Activated CD8-positive, alpha-beta T cell treated with anti-CD3 and anti-CD28 coated beads for 36 hours (primary cell): ENCODE measurements at regions not wholly inside any gene's neighbourhood (a gene's known extent, or its start where the extent isn't known, plus 50 kb on each side); places are given as distances from the start of the nearest gene placed in this dataset.

ENCODE experiments used
- ATAC-seq: fragments of 200-7000 bp; cut with Tn5 transposase; one replicate; pipeline ENCODE4 v1.10.0; 2021; ENCODE audit warnings: mild to moderate bottlenecking, moderate library complexity
- CTCF ChIA-PET: fragments of 350-600 bp; sonication (Branson Sonifier 250); formaldehyde crosslinking; loops from one replicate; lab custom pipeline; 2021; ENCODE audit warnings: antibody characterized with exemption; lab: Charles Lee
- POLR2A ChIA-PET: fragments of 350-600 bp; sonication (Branson Sonifier 250); formaldehyde crosslinking; loops from one replicate; lab custom pipeline; 2021; ENCODE audit warnings: antibody characterized with exemption; lab: Charles Lee
- DNase-seq: peaks from one replicate; pipeline ENCODE4 v3.0.0-alpha.2; 2020
- H3K27ac Mint-ChIP-seq: one replicate; pipeline ENCODE4 v1.8.0; 2021; ENCODE audit warnings: mild to moderate bottlenecking, mixed read lengths
- H3K27me3 Mint-ChIP-seq: one replicate; pipeline ENCODE4 v1.8.0; 2021; ENCODE audit warnings: mixed read lengths
- H3K36me3 Mint-ChIP-seq: one replicate; pipeline ENCODE4 v1.8.0; 2021; ENCODE audit warnings: low read depth, mixed read lengths
- H3K4me1 Mint-ChIP-seq: one replicate; pipeline ENCODE4 v1.8.0; 2021; ENCODE audit warnings: low read depth, mixed read lengths
- H3K4me3 Mint-ChIP-seq: one replicate; pipeline ENCODE4 v1.8.0; 2021; ENCODE audit warnings: mild to moderate bottlenecking, moderate library complexity, mixed read lengths
- H3K9me3 Mint-ChIP-seq: one replicate; pipeline ENCODE4 v1.8.0; 2021; ENCODE audit warnings: mixed read lengths
- intact Hi-C: fragments of 100-400 bp; cut with micrococcal nuclease; formaldehyde crosslinking; loops from one replicate; pipeline ENCODE4 v1.10.0; 2022
- TF ChIP-seq, protein P1 (sequence below): fragments of 200-600 bp; IDR thresholded peaks from one replicate; pipeline ENCODE4 v1.8.0; 2022; ENCODE audit warnings: antibody characterized with exemption, mild to moderate bottlenecking

- TF ChIP-seq, protein P1, sequence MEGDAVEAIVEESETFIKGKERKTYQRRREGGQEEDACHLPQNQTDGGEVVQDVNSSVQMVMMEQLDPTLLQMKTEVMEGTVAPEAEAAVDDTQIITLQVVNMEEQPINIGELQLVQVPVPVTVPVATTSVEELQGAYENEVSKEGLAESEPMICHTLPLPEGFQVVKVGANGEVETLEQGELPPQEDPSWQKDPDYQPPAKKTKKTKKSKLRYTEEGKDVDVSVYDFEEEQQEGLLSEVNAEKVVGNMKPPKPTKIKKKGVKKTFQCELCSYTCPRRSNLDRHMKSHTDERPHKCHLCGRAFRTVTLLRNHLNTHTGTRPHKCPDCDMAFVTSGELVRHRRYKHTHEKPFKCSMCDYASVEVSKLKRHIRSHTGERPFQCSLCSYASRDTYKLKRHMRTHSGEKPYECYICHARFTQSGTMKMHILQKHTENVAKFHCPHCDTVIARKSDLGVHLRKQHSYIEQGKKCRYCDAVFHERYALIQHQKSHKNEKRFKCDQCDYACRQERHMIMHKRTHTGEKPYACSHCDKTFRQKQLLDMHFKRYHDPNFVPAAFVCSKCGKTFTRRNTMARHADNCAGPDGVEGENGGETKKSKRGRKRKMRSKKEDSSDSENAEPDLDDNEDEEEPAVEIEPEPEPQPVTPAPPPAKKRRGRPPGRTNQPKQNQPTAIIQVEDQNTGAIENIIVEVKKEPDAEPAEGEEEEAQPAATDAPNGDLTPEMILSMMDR: no peak
- no peak for ATAC-seq
- CTCF ChIA-PET: no interaction called here
- intact Hi-C loops: no loop called here
- Mint-ChIP-seq H3K9me3 (no peaks in the 10 kb centered on the region), H3K4me3 (no peak overlapping the region), H3K27me3 (peaks cover 5% of the 10 kb centered on the region), H3K4me1 (no peaks in the 10 kb centered on the region), H3K36me3 (no peaks in the 10 kb centered on the region), H3K27ac (no peak overlapping the region)
- POLR2A ChIA-PET: no interaction called here
- DNase-seq: no peak
Measured at GRCh38 chr17:27991462-27991993, 50.9 kb upstream of the NLK start.
